H9 (cell line): ENCODE measurements at regions not wholly inside any gene's neighbourhood (a gene's known extent, or its start where the extent isn't known, plus 50 kb on each side); places are given as distances from the start of the nearest gene placed in this dataset.

Experiments
- DNase-seq: peaks from one replicate; pipeline ENCODE4 v3.0.0-alpha.2; 2017
- H2AFZ ChIP-seq: one replicate; pipeline ENCODE4 v1.6.1; 2013; ENCODE audit warnings: mild to moderate bottlenecking, low read length, control low read depth, moderate library complexity
- H2AK5ac ChIP-seq: 2 replicates; pipeline ENCODE4 v1.6.1; 2013; ENCODE audit warnings: low read length, control low read depth, mixed read lengths; ENCODE audit not compliant: insufficient read length
- H2BK120ac ChIP-seq: one replicate; pipeline ENCODE4 v1.6.1; 2013; ENCODE audit warnings: low read depth, mild to moderate bottlenecking, low read length, control low read depth, inconsistent platforms; ENCODE audit not compliant: poor library complexity, severe bottlenecking
- H2BK12ac ChIP-seq: 2 replicates; pipeline ENCODE4 v1.6.1; 2013; ENCODE audit warnings: low read length, control low read depth, mixed read lengths, low read depth; ENCODE audit not compliant: insufficient read length
- H2BK15ac ChIP-seq: 2 replicates; pipeline ENCODE4 v1.6.1; 2013; ENCODE audit warnings: low read depth, low read length, control low read depth
- H2BK20ac ChIP-seq: one replicate; pipeline ENCODE4 v1.6.1; 2013; ENCODE audit warnings: low read depth, mild to moderate bottlenecking, low read length, control low read depth, inconsistent platforms; ENCODE audit not compliant: poor library complexity, severe bottlenecking
- H2BK5ac ChIP-seq: 2 replicates; pipeline ENCODE4 v1.6.1; 2013; ENCODE audit warnings: low read length, control low read depth, mixed read lengths; ENCODE audit not compliant: insufficient read length
- H3K14ac ChIP-seq: 2 replicates; pipeline ENCODE4 v1.6.1; 2013; ENCODE audit warnings: low read length, control low read depth; ENCODE audit not compliant: insufficient read depth
- H3K18ac ChIP-seq: 2 replicates; pipeline ENCODE4 v1.6.1; 2013; ENCODE audit warnings: low read depth, mild to moderate bottlenecking, mixed read lengths, low read length, control low read depth; ENCODE audit not compliant: insufficient read length
- H3K23ac ChIP-seq: 2 replicates; pipeline ENCODE4 v1.6.1; 2013; ENCODE audit warnings: low read length, control low read depth, mixed read lengths, low read depth; ENCODE audit not compliant: insufficient read length
- H3K23me2 ChIP-seq: 2 replicates; pipeline ENCODE4 v1.6.1; 2013; ENCODE audit warnings: low read depth, mild to moderate bottlenecking, mixed read lengths, low read length, control low read depth; ENCODE audit not compliant: insufficient read length, poor library complexity, severe bottlenecking
- H3K27ac ChIP-seq: 2 replicates; pipeline ENCODE4 v1.5.1; 2013; ENCODE audit warnings: low read length, control low read depth, mixed read lengths, low read depth; ENCODE audit not compliant: insufficient read length
- H3K27me3 ChIP-seq: 2 replicates; pipeline ENCODE4 v1.6.1; 2013; ENCODE audit warnings: low read length, control low read depth, inconsistent platforms; ENCODE audit not compliant: insufficient read depth
- H3K4ac ChIP-seq: 2 replicates; pipeline ENCODE4 v1.6.1; 2013; ENCODE audit warnings: low read depth, mild to moderate bottlenecking, control low read depth, inconsistent platforms, low read length, moderate library complexity
- H3K4me1 ChIP-seq: 2 replicates; pipeline ENCODE4 v1.6.1; 2013; ENCODE audit warnings: low read length, control low read depth, inconsistent platforms; ENCODE audit not compliant: insufficient read depth
- H3K4me2 ChIP-seq: 2 replicates; pipeline ENCODE4 v1.6.1; 2013; ENCODE audit warnings: low read length, control low read depth, mixed read lengths; ENCODE audit not compliant: insufficient read length, insufficient read depth
- H3K56ac ChIP-seq: 2 replicates; pipeline ENCODE4 v1.6.1; 2013; ENCODE audit warnings: low read depth, mild to moderate bottlenecking, mixed read lengths, low read length, control low read depth; ENCODE audit not compliant: insufficient read length
- H3K79me1 ChIP-seq: 2 replicates; pipeline ENCODE4 v1.6.1; 2013; ENCODE audit warnings: low read depth, mild to moderate bottlenecking, moderate library complexity, low read length, control low read depth, inconsistent platforms; ENCODE audit not compliant: insufficient read depth, poor library complexity, severe bottlenecking
- H3K79me2 ChIP-seq: 2 replicates; pipeline ENCODE4 v1.6.1; 2013; ENCODE audit warnings: low read length, control low read depth, inconsistent platforms; ENCODE audit not compliant: insufficient read depth
- H3K9ac ChIP-seq: 2 replicates; pipeline ENCODE4 v1.6.1; 2013; ENCODE audit warnings: low read length, control low read depth, mixed read lengths; ENCODE audit not compliant: insufficient read length; ENCODE audit errors: extremely low read depth
- H3K9me3 ChIP-seq: one replicate; pipeline ENCODE4 v1.6.1; 2013; ENCODE audit warnings: low read depth, low read length, inconsistent platforms; ENCODE audit not compliant: control insufficient read depth
- H3T11ph ChIP-seq: one replicate; pipeline ENCODE4 v1.6.1; 2013; ENCODE audit warnings: mild to moderate bottlenecking, low read length, control low read depth, inconsistent platforms
- H4K20me1 ChIP-seq: one replicate; pipeline ENCODE4 v1.6.1; 2013; ENCODE audit not compliant: control insufficient read depth, insufficient read length, insufficient read depth
- H4K5ac ChIP-seq: 2 replicates; pipeline ENCODE4 v1.6.1; 2013; ENCODE audit warnings: low read depth, mild to moderate bottlenecking, mixed read lengths, low read length, control low read depth; ENCODE audit not compliant: insufficient read length
- H4K8ac ChIP-seq: replicated peaks from 2 replicates; pipeline ENCODE4 v1.6.1; 2013; ENCODE audit warnings: low read length, control low read depth, mixed read lengths, low read depth; ENCODE audit not compliant: insufficient read length
- H4K91ac ChIP-seq: 2 replicates; pipeline ENCODE4 v1.6.1; 2013; ENCODE audit warnings: low read depth, mild to moderate bottlenecking, moderate library complexity, mixed read lengths, low read length, control low read depth; ENCODE audit not compliant: insufficient read length
- H3K27ac Mint-ChIP-seq, 3 experiments: 2 replicates in 2 of 3; 3 replicates in 1 of 3; pipeline ENCODE4 v1.8.0; 2020 to 2021; ENCODE audit warnings: mixed read lengths in 3 of 3, mild to moderate bottlenecking in 1 of 3, moderate library complexity in 1 of 3
- H3K27me3 Mint-ChIP-seq: 2 replicates; pipeline ENCODE4 v1.8.0; 2021; ENCODE audit warnings: low read depth, mild to moderate bottlenecking, moderate library complexity, mixed read lengths
- H3K36me3 Mint-ChIP-seq, 3 experiments: 2 replicates in 2 of 3; 3 replicates in 1 of 3; pipeline ENCODE4 v1.8.0; 2020 to 2021; ENCODE audit warnings: low read depth in 3 of 3, mixed read lengths in 3 of 3; ENCODE audit not compliant: insufficient read depth in 1 of 3
- H3K4me1 Mint-ChIP-seq, 2 experiments: 2 replicates each; pipeline ENCODE4 v1.8.0; 2020; ENCODE audit warnings: mixed read lengths in 2 of 2
- H3K4me3 Mint-ChIP-seq, 2 experiments: 2 replicates in 1 of 2; 3 replicates in 1 of 2; pipeline ENCODE4 v1.8.0; 2020 to 2021; ENCODE audit warnings: mild to moderate bottlenecking in 2 of 2, mixed read lengths in 2 of 2, moderate library complexity in 1 of 2
- H3K9me3 Mint-ChIP-seq, 2 experiments: 2 replicates in 1 of 2; 3 replicates in 1 of 2; pipeline ENCODE4 v1.8.0; 2020; ENCODE audit warnings: mild to moderate bottlenecking in 2 of 2, mixed read lengths in 2 of 2, moderate library complexity in 1 of 2
- CTCF ChIP-seq: fragments of 200-600 bp; sonication (generic); conservative IDR thresholded peaks from 3 replicates; pipeline ENCODE4 v1.8.0; 2021; ENCODE audit warnings: antibody characterized with exemption, mild to moderate bottlenecking
- WGBS: extraction: QIAGEN DNeasy Blood & Tissue Kit; methylation state at CpG from one replicate; pipeline ENCODE4 v1.1.7; 2013; ENCODE audit warnings: missing lambda C conversion rate, low lambda C conversion rate, mixed read lengths; ENCODE audit not compliant: insufficient read length; ENCODE audit errors: extremely low coverage; 5-methylcytosine and 5-hydroxymethylcytosine counted together

GRCh38 chr1:209080170-209080781 is 503.2 kb upstream of the CAMK1G start:
- H2BK5ac ChIP-seq: no peak overlapping the region
- no peak overlapping the region for H2BK12ac ChIP-seq
- no peaks in the 10 kb centered on the region for H3K4me1 ChIP-seq
- Mint-ChIP-seq H3K36me3 (peaks cover 0 to 5% (median 0%) of the 10 kb centered on the region in 3 experiments; a peak in 2 of 7 replicates), H3K27me3 (no peaks in the 10 kb centered on the region), H3K4me1 (peaks cover 9 to 17% of the 10 kb centered on the region in 2 experiments), H3K27ac (no peak overlapping the region; a peak in 1 of 7 replicates), H3K4me3 (no peak overlapping the region), H3K9me3 (peaks cover 0 to 4% of the 10 kb centered on the region in 2 experiments; a peak in 2 of 5 replicates)
- H3K27ac ChIP-seq: no peak overlapping the region
- no peaks in the 10 kb centered on the region for H3K27me3 ChIP-seq
- no peak overlapping the region for H3K4me2 ChIP-seq
- H3K79me1 ChIP-seq: no peaks in the 10 kb centered on the region
- H3T11ph ChIP-seq: no peak overlapping the region
- no peaks in the 10 kb centered on the region for H3K9me3 ChIP-seq
- no peak overlapping the region for H2AFZ ChIP-seq
- no peaks in the 10 kb centered on the region for H4K20me1 ChIP-seq
- no peak overlapping the region for H3K4ac ChIP-seq
- no peaks in the 10 kb centered on the region for H3K79me2 ChIP-seq
- DNase-seq: no peak
- H2BK20ac ChIP-seq: no peak overlapping the region
- no peak overlapping the region for H3K23ac ChIP-seq
- H3K9ac ChIP-seq: no peak overlapping the region
- TF ChIP-seq CTCF: no peak
- no peak overlapping the region for H3K14ac ChIP-seq
- no CpG with 5 or more reads among the region's 5 CpGs for WGBS
- no peak overlapping the region for H4K5ac ChIP-seq
- no peak overlapping the region for H4K91ac ChIP-seq
- H3K18ac ChIP-seq: no peak overlapping the region
- H2BK15ac ChIP-seq: no peak overlapping the region
- no peak overlapping the region for H3K56ac ChIP-seq
- H2AK5ac ChIP-seq: no peak overlapping the region
- no peaks in the 10 kb centered on the region for H3K23me2 ChIP-seq
- no peak overlapping the region for H4K8ac ChIP-seq
- H2BK120ac ChIP-seq: no peak overlapping the region
